ENCODE measurements at regions not wholly inside any gene's neighbourhood (a gene's known extent, or its start where the extent isn't known, plus 50 kb on each side); places are given as distances from the start of the nearest gene placed in this dataset.

DNA sequence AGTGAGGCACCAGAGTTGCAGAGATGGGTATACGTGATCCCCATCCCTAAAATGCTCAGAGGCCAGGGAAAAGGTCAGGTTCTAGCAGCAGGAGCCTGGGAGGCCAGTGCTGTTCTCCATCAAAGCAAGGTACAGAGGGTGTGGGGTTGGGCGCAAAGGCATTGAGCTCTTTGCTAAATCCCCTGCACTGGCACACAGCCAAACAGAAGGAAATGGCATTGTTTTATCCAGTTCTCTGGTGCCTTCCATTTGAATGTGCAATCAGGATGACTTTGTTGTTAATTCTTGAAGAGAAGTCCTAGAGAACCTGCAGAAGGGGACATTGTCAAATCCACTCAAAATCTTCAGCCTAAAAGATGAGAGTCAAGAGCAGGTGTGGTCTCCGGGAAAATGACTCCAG lies 111.3 kb upstream of the CHST15 start:
- TF ChIP-seq KAT7 (CRISPR knock-in tag; IDR thresholded peaks at IDR 0.05; ENCODE audit: borderline replicate concordance) (no peak), CTCF (IDR thresholded peaks at IDR 0.05) (no peak), TCF7 (CRISPR knock-in tag; IDR thresholded peaks at IDR 0.05; ENCODE audit: low read depth) (no peak), ZNF138 (CRISPR knock-in tag; conservative IDR thresholded peaks at IDR 0.05) (no peak), ZNF423 (CRISPR knock-in tag; IDR thresholded peaks at IDR 0.05) (no peak), IRF2 (CRISPR knock-in tag; IDR thresholded peaks at IDR 0.05; ENCODE audit: borderline replicate concordance, low read depth) (no peak), TP53 (CRISPR knock-in tag; IDR thresholded peaks at IDR 0.05) (no peak), JUN (CRISPR knock-in tag; IDR thresholded peaks at IDR 0.05) (no peak), SMAD3 (CRISPR knock-in tag; IDR thresholded peaks at IDR 0.05; ENCODE audit: borderline replicate concordance) (no peak), SP1 (CRISPR knock-in tag; conservative IDR thresholded peaks at IDR 0.05) (no peak), MXD4 (CRISPR knock-in tag; IDR thresholded peaks at IDR 0.05; ENCODE audit: borderline replicate concordance) (no peak), ZNF121 (CRISPR knock-in tag; IDR thresholded peaks at IDR 0.05) (no peak)
- TF ChIP-seq, protein P1, sequence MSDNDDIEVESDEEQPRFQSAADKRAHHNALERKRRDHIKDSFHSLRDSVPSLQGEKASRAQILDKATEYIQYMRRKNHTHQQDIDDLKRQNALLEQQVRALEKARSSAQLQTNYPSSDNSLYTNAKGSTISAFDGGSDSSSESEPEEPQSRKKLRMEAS (CRISPR knock-in tag; IDR thresholded peaks at IDR 0.05), result no peak
- TF ChIP-seq, protein P2, sequence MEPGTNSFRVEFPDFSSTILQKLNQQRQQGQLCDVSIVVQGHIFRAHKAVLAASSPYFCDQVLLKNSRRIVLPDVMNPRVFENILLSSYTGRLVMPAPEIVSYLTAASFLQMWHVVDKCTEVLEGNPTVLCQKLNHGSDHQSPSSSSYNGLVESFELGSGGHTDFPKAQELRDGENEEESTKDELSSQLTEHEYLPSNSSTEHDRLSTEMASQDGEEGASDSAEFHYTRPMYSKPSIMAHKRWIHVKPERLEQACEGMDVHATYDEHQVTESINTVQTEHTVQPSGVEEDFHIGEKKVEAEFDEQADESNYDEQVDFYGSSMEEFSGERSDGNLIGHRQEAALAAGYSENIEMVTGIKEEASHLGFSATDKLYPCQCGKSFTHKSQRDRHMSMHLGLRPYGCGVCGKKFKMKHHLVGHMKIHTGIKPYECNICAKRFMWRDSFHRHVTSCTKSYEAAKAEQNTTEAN (CRISPR knock-in tag; IDR thresholded peaks at IDR 0.05), result no peak

All from WTC11 (cell line).